CD14-positive monocyte (primary cell): ENCODE measurements at regions not wholly inside any gene's neighbourhood (a gene's known extent, or its start where the extent isn't known, plus 50 kb on each side); places are given as distances from the start of the nearest gene placed in this dataset.

Source experiments
- DNase-seq, 3 donors: peaks; one replicate each; pipeline ENCODE4 v3.0.0-alpha.2; 2011 to 2022
- H2AFZ ChIP-seq: 2 replicates; pipeline ENCODE4 v1.6.0; 2012; ENCODE audit warnings: mild to moderate bottlenecking, low read depth, low read length, inconsistent platforms; ENCODE audit not compliant: insufficient read depth, poor library complexity, severe bottlenecking
- H3K27ac ChIP-seq, 2 donors: 1 replicate in 1 of 2; 2 replicates in 1 of 2; pipeline ENCODE4 v1.5.1; 2012 to 2013; ENCODE audit warnings: low read length in 2 of 2, control low read depth in 1 of 2, inconsistent platforms in 1 of 2, low read depth in 1 of 2, mild to moderate bottlenecking in 1 of 2
- H3K27me3 ChIP-seq, 2 donors: one replicate each; pipeline versions ENCODE4 v1.6.0 to v1.6.1; 2011 to 2013; ENCODE audit warnings: low read length in 2 of 2; ENCODE audit not compliant: control insufficient read depth in 2 of 2, insufficient read depth in 2 of 2
- H3K36me3 ChIP-seq, 2 donors: replicated peaks in 1 of 2; 1 replicate in 1 of 2; 2 replicates in 1 of 2; pipeline versions ENCODE4 v1.5.1 to v1.6.1; 2012 to 2013; ENCODE audit warnings: low read length in 2 of 2, control low read depth in 1 of 2, inconsistent platforms in 1 of 2, mild to moderate bottlenecking in 1 of 2; ENCODE audit not compliant: insufficient read depth in 2 of 2, control insufficient read depth in 1 of 2
- H3K4me1 ChIP-seq, 2 donors: 1 replicate in 1 of 2; 2 replicates in 1 of 2; pipeline versions ENCODE4 v1.5.1 to v1.6.1; 2012 to 2013; ENCODE audit warnings: low read length in 2 of 2, control low read depth in 1 of 2, inconsistent platforms in 1 of 2, mild to moderate bottlenecking in 1 of 2, moderate library complexity in 1 of 2; ENCODE audit not compliant: insufficient read depth in 2 of 2, control insufficient read depth in 1 of 2
- H3K4me2 ChIP-seq: replicated peaks from 2 replicates; pipeline ENCODE3; 2012; ENCODE audit warnings: low read length, moderate library complexity, mild to moderate bottlenecking; ENCODE audit not compliant: poor library complexity, severe bottlenecking; ENCODE audit errors: extremely low read depth
- H3K4me3 ChIP-seq, 3 experiments: fragments of 200-600 bp in 1 of 3; sonication (generic) in 1 of 3; replicated peaks in 1 of 3; 1 replicate in 2 of 3; 2 replicates in 1 of 3; pipeline ENCODE4 v1.5.1; 2011 to 2013; ENCODE audit warnings: low read length in 3 of 3, mild to moderate bottlenecking in 3 of 3, control low read depth in 2 of 3, low read depth in 2 of 3, inconsistent platforms in 1 of 3, moderate library complexity in 1 of 3
- H3K79me2 ChIP-seq: 2 replicates; pipeline ENCODE4 v1.6.0; 2012; ENCODE audit warnings: mild to moderate bottlenecking, control low read depth, inconsistent platforms, low read length, moderate library complexity; ENCODE audit not compliant: insufficient read depth
- H3K9ac ChIP-seq: 2 replicates; pipeline ENCODE4 v1.6.0; 2017; ENCODE audit warnings: low read length, mild to moderate bottlenecking; ENCODE audit not compliant: insufficient read depth, poor library complexity, severe bottlenecking
- H3K9me3 ChIP-seq, 2 donors: replicated peaks in 1 of 2; 1 replicate in 1 of 2; 2 replicates in 1 of 2; pipeline versions ENCODE4 v1.5.1 to v1.6.1; 2012 to 2013; ENCODE audit warnings: low read length in 2 of 2, control low read depth in 1 of 2; ENCODE audit not compliant: control insufficient read depth in 1 of 2, insufficient read depth in 1 of 2
- H4K20me1 ChIP-seq: 2 replicates; pipeline ENCODE4 v1.6.0; 2012; ENCODE audit warnings: mild to moderate bottlenecking, low read length, control low read depth, moderate library complexity; ENCODE audit not compliant: insufficient read depth
- H3K27ac Mint-ChIP-seq, 7 donors: one replicate each; pipeline ENCODE4 v1.8.0; 2020; ENCODE audit warnings: mild to moderate bottlenecking in 7 of 7, mixed read lengths in 7 of 7, moderate library complexity in 6 of 7, inconsistent platforms in 2 of 7
- H3K27me3 Mint-ChIP-seq, 3 donors: one replicate each; pipeline ENCODE4 v1.8.0; 2021 to 2022; ENCODE audit warnings: low read depth in 3 of 3, mild to moderate bottlenecking in 3 of 3, mixed read lengths in 3 of 3, moderate library complexity in 3 of 3, inconsistent platforms in 1 of 3
- H3K36me3 Mint-ChIP-seq, 2 donors: one replicate each; pipeline ENCODE4 v1.8.0; 2020; ENCODE audit warnings: mixed read lengths in 2 of 2, inconsistent platforms in 1 of 2, mild to moderate bottlenecking in 1 of 2
- H3K4me1 Mint-ChIP-seq: one replicate; pipeline ENCODE4 v1.8.0; 2020; ENCODE audit warnings: mild to moderate bottlenecking, mixed read lengths
- H3K4me3 Mint-ChIP-seq, 2 donors: one replicate each; pipeline ENCODE4 v1.8.0; 2020; ENCODE audit warnings: mild to moderate bottlenecking in 2 of 2, mixed read lengths in 2 of 2, moderate library complexity in 1 of 2
- H3K9me3 Mint-ChIP-seq, 7 donors: one replicate each; pipeline ENCODE4 v1.8.0; 2020 to 2022; ENCODE audit warnings: mixed read lengths in 7 of 7, mild to moderate bottlenecking in 6 of 7, moderate library complexity in 6 of 7, inconsistent platforms in 2 of 7
- WGBS: methylation state at CpG from one replicate; pipeline ENCODE4 v1.1.5; 2013; ENCODE audit warnings: missing lambda C conversion rate; ENCODE audit not compliant: insufficient coverage; 5-methylcytosine and 5-hydroxymethylcytosine counted together
- intact Hi-C, 2 donors: fragments of 100-400 bp; cut with micrococcal nuclease; formaldehyde crosslinking; loops; one replicate each; pipeline versions ENCODE4 v1.15.0 to v1.15.1; 2023
- TF ChIP-seq, protein P1 (sequence below): fragments of 200-600 bp; IDR thresholded peaks from one replicate; pipeline ENCODE4 v1.8.0; 2022; ENCODE audit warnings: antibody characterized with exemption, mild to moderate bottlenecking

DNA sequence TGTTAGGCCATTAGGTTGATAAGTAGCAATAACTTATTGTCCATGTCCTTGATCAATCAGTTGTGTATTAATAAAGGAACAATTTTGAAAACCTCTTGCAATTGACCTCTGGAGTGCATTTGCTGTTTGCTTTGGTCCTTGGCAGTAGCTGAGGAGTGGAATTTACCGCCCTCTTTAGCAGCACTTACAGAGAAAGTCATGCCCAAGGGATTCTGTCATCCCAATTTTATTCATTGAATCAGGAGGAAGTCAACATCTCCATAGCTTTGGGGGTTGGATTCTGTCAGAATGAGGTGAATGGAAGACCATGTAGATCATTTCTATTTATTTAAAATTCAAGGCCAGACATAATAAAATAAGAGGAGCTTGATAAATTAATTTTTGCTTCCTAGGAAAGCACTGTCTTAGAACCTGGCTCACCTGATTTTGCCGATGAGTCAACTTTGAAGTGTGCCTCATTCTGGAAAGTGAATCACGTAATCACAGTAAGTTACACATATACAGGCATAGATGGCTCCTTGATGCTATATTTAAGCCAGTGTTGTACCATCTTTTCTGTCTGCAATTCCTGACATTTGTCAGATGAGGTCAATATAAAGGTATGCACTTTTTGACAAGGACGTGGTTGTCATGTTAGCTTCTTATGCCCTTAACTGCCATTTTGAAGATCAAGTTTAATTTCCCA is 128.7 kb upstream of the MLIP start:
- DNase-seq: no peak
- peaks cover 0 to 2% of the 10 kb centered on the region in 2 donors for H3K27me3 ChIP-seq
- WGBS: 100% methylated on average over 3 of the region's 4 CpGs
- H3K9me3 Mint-ChIP-seq: no peaks in the 10 kb centered on the region
- H4K20me1 ChIP-seq: no peaks in the 10 kb centered on the region
- H3K4me1 Mint-ChIP-seq: no peaks in the 10 kb centered on the region
- no peaks in the 10 kb centered on the region for H3K9me3 ChIP-seq
- no peaks in the 10 kb centered on the region for H3K79me2 ChIP-seq
- no peak overlapping the region for H3K4me3 Mint-ChIP-seq
- no peak overlapping the region for H2AFZ ChIP-seq
- no peaks in the 10 kb centered on the region for H3K36me3 Mint-ChIP-seq
- H3K27ac ChIP-seq: no peak overlapping the region
- no peaks in the 10 kb centered on the region for H3K4me1 ChIP-seq
- no peak overlapping the region for H3K4me2 ChIP-seq
- H3K27ac Mint-ChIP-seq: no peak overlapping the region
- H3K9ac ChIP-seq: no peak overlapping the region
- no peaks in the 10 kb centered on the region for H3K36me3 ChIP-seq
- peaks cover 2 to 5% (median 2%) of the 10 kb centered on the region in 3 donors for H3K27me3 Mint-ChIP-seq
- intact Hi-C loops: loop anchor here in 1 of 2 donors (5.0 kb wide), 1 partner anchor 1085 kb away; no protein-coding TSS in a partner anchor
- no peak overlapping the region for H3K4me3 ChIP-seq
- TF ChIP-seq, protein P1, sequence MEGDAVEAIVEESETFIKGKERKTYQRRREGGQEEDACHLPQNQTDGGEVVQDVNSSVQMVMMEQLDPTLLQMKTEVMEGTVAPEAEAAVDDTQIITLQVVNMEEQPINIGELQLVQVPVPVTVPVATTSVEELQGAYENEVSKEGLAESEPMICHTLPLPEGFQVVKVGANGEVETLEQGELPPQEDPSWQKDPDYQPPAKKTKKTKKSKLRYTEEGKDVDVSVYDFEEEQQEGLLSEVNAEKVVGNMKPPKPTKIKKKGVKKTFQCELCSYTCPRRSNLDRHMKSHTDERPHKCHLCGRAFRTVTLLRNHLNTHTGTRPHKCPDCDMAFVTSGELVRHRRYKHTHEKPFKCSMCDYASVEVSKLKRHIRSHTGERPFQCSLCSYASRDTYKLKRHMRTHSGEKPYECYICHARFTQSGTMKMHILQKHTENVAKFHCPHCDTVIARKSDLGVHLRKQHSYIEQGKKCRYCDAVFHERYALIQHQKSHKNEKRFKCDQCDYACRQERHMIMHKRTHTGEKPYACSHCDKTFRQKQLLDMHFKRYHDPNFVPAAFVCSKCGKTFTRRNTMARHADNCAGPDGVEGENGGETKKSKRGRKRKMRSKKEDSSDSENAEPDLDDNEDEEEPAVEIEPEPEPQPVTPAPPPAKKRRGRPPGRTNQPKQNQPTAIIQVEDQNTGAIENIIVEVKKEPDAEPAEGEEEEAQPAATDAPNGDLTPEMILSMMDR: no peak

DNA sequence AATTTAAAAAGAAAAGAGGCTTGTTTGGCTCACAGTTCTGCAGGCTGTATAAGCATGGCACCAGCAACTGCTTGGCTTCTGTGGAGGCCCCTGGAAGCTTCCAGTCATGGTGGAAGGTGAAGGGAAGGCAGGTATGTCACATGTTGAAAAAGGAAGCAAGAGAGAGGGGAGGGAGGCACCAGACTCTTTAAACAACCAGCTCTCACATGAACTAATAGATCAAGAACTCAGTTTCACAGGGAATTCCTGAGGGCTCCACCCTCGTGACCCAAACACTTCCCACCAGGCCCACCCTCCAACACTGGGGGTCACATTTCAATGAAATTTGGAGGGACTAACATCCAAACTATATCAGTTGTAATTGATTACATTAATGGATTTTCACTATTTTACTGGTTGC is 127.9 kb upstream of the MLIP start:
- Histone ChIP-seq H3K79me2 (no peaks in the 10 kb centered on the region), H3K36me3 (no peaks in the 10 kb centered on the region), H2AFZ (no peak overlapping the region), H3K9me3 (no peaks in the 10 kb centered on the region), H4K20me1 (no peaks in the 10 kb centered on the region), H3K4me3 (no peak overlapping the region), H3K27ac (no peak overlapping the region), H3K4me2 (no peak overlapping the region), H3K9ac (no peak overlapping the region), H3K4me1 (no peaks in the 10 kb centered on the region), H3K27me3 (peaks cover 0 to 2% of the 10 kb centered on the region in 2 donors)
- Mint-ChIP-seq H3K4me1 (no peaks in the 10 kb centered on the region), H3K27me3 (peaks cover 2 to 6% (median 2%) of the 10 kb centered on the region in 3 donors), H3K27ac (no peak overlapping the region), H3K36me3 (no peaks in the 10 kb centered on the region), H3K4me3 (no peak overlapping the region), H3K9me3 (peaks cover 0 to 2% (median 0%) of the 10 kb centered on the region in 7 donors)
- WGBS: no CpG with 5 or more reads among the region's 1 CpG
- intact Hi-C loops: loop anchor here in 1 of 2 donors (5.0 kb wide), 1 partner anchor 1084 kb away; no protein-coding TSS in a partner anchor
- TF ChIP-seq, protein P1: no peak
- DNase-seq: no peak
